ENCODE measurements at regions not wholly inside any gene's neighbourhood (a gene's known extent, or its start where the extent isn't known, plus 50 kb on each side); places are given as distances from the start of the nearest gene placed in this dataset.

- TF ChIP-seq POLR2AphosphoS5 (IDR thresholded peaks at IDR 0.05) (no peak), CTCF (IDR thresholded peaks at IDR 0.05) (no peak), POLR2A (IDR thresholded peaks at IDR 0.05) (no peak), EP300 (IDR thresholded peaks at IDR 0.05) (no peak)
Measured at GRCh38 chr5:12896086-12896485, 991.8 kb upstream of the CTNND2 start.

Measured in upper lobe of left lung (tissue), 4 donors.